NCI-H2081 treated with DMSO at 0.1 percent for 48 hours (cell line): ENCODE measurements at regions not wholly inside any gene's neighbourhood (a gene's known extent, or its start where the extent isn't known, plus 50 kb on each side); places are given as distances from the start of the nearest gene placed in this dataset.
"Not testable (repeated sequence)": the region's sequence is repeated elsewhere in the genome, so short reads cannot be mapped to it uniquely, and the experiment has no call there.

ENCODE experiments used
- DNase-seq: peaks from one replicate; lab custom pipeline; 2025; lab: John Stamatoyannopoulos, UW

DNA sequence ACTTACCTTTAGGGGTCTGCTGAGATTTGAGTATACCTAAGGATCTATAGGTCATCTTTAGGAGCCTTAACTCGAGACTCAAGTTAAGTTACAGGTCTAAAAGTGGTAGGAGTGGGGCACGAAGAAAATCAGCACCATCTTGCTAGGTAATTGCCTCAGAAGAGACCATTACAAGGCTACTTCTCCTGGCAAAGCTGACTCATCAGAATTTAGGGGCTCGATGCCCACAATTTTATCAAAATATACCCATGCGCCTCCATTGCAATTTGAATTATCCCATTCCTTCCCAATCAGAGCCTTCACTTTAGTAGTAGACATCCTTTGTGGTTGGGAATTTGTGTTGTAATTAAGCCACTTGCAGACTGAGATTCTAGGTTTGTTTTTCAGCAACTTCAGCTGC, 1994.3 kb downstream of the MRPL39 start:
- no peak for DNase-seq

DNA sequence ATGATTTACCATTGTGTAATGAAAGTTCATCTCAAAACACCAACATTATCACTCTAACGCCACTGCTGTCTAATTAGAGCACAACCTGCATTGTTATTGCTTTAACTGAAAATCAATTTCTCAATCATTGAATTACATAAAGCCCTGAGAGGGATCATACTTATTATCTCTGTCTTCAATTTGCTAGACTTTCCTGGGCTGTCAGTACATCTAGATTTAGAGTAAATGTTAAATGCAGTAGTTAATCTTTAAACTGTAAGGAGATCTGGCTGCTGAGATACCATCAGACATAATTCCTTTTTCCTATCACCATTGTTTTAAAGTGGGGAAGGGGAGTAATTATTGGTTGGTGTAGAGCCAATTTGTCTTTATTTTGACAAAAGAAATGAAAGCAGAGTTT, 1995.1 kb downstream of the MRPL39 start:
- no peak for DNase-seq

DNA sequence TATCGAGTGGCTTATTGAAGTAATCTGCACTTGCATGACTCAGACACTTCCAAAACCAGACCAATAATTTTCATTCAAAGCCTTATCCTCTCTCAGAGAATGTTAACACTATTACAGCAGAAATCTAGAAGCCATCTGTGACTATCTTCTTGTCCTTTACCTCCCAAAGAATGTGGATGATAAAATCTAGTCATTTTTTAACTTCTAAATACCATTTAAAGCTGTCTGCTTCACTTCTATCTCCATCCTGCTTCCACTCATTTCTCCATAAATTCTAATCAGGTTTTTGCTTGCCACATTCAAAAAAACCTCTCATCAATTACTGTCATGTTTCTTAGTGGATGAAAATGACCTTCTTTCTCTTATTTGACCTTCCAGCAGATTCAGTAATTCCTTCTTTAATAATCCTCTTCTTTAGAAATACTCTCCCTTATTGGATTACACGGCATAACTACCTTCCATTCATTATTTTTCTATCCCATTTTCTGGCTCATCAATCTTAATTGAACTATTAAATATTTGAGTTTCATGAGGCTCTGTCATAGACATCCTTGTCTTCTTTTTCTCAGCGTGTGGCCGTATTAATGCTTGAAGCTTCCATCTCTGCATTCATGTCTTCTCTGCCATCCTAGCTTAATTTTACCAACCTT, 1999.4 kb downstream of the MRPL39 start:
- no peak for DNase-seq

DNA sequence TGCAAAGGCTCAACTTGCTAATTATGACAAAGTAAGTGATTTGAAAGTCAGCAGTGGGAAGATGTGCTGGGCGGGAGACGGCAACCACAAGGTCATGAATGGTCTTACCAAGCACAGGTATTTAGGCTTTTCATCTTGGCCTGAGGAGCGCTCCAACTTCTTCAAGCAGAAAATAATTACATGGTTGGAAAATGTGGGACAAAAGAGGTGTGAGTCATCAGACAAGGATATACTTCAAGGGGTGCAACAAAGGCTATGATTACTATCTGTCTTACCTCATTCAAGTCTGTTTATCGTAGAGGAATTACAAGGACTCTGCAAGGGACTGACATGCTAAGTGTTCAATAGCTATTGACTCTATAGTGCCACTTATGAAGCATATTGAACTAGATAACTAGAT, 2005.7 kb downstream of the MRPL39 start:
- DNase-seq = no peak

DNA sequence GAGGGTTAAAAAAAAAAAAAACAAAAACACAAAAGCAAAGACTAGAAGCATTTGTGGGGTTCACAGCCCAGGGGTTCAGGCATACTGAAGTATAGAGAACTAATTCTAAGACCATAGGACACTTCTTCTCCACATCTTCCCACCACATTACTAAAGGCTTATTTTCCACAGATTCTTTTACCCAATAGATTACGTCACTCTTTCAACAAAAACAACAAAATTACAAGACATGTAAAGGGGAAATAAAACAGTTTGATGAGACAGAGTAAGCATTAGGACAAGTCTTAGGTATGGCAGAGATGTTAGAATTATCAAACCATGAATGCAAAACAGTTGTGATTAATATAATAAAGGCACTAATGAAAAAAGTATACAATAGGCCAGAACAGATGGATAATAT, 2013.7 kb downstream of the MRPL39 start:
- no peak for DNase-seq

DNA sequence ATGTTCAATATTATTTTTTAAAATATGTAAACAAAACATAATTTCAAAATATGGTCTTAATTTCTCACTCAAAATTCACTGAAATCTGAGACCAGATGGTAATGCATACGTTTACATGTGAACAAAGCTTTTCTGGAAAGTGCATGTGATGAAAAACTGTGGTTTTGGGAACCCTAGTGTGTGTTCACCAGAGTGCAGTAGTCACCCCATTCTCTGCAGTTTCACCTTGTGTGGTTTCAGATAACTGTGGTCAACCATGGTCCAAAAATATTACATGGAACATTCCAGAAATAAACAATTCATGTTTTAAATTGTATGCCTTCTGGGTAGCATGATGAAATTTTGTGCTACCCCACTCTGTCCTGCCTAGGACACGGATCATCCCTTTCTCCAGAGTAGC, 2021.9 kb downstream of the MRPL39 start:
- DNase-seq = no peak

DNA sequence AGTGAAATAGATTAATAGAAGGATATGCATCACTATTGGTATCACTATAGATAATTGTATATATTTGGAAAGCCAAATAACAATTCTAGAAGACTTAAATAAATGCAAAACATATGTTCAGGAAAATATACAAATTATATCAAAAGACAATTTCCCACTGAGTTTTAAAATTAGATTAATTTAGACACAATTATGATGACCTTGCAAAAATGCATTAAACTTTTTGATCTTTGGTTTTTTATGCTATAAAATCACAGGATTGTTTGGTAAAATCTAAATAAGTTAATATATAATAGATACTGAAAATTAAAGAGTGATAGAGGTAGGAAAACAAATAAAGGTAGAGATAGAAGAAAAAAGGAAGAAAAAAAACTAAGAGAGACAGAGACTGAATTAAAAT, 2027.7 kb downstream of the MRPL39 start:
- DNase-seq = no peak

DNA sequence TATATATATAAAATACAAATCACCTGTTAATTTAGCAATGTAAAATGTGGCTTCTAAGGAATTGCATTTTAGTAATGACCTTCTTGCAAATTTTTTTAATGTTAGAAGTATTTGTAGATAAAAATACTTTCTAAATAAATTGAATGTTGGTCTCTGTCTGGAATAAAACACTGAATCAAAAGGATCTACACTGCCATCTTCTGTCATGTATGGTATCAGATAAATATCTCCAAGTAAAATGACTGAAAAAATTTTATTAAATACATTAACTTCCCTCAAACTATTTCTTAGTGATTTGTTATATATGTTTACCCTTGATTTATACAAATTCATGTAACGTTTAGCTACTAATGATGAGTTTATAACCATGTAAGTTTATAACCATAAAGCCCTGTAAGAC, 2029.3 kb downstream of the MRPL39 start:
- DNase-seq = no peak

DNA sequence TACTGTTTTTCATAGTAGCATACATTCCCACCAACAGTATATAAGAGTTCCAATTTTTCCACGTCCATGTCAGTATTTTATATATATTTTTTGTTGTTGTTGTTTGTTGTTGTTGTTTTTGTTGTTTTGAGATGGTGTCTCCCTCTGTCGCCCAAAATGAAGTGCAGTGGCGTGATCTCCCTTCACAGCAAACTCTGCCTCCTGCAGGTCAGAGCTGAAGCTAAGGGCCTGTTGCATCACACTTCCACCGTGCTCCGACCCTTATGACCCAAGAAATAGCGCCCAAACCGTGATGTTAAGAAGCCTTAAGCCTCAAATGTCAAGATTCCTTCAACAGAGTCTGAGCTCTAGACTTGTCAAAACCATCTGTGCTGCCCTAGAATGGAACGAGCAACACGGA, 2032.3 kb downstream of the MRPL39 start:
- DNase-seq = no peak

DNA sequence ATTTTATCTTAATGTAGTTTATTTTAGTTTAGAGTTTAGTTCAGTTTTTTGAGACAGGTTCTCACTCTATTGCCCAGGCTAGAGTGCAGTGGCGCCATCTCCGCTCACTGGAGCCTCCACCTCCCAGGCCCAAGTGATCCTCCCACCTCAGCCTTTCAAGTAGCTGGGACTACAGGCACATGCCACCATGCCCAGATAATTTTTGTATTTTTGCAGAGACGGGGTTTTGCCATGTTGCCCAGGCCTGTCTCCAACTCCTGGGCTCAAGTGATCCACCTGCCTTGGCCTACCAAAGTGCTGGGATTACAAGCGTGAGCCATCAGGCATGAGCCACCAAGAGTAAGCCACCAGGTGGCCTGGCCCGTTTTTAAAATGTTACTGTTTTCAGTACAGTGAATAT, 2058.4 kb downstream of the MRPL39 start:
- not testable (repeated sequence) for DNase-seq

DNA sequence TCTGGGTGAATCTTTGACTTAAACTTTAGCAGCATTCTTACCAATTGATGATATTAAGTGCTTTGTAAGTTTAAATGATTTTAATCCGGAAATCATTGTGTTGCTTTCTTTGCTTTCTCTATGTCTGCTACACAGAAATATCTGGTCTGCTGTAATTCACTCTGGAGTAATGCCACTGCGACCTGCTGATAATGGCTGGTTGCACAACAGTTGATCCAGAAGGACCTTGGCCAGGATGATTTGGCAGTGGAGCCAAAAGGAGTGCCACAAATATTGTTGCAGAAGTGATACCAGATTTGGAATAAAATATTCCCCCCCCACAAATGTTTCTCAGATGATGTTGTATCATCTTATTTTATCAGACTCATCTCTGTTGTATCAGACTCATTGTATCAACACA, 2063.9 kb downstream of the MRPL39 start:
- no peak for DNase-seq

DNA sequence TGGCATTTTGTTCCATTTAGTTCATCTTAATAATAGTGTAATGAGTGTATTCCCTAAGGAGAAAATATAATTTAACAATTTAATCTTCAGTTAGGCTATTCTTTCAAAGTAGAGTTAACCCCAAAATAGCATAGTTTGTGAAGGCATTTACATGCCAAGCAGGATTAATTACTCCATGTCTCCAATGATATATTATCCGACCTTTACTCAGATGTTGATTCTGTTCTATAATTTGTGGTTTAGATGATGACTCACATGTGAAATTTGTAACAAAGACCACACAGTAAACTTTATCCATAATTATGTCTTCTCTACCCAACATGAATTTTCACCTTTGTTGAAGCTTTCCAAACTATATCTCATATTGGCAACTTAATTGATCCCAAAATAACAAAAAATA, 2065.2 kb downstream of the MRPL39 start:
- DNase-seq = no peak

DNA sequence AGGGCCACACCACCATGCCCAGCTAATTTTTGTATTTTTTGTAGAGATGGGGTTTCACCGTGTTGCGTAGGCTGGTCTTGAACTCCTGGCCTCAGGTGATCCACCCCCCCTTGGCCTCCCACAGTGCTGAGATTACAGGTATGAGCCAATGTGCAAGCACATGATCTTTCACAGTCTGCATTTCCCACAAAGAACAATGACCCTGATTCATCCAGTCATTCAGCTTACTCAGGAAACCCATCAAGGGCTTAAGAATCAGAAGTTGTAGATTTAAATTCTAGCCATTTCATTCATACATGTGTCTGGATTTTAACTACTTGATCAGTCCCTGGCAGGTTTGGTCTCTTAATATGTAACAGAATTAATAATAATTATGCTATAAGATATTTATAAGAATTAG, 2065.7 kb downstream of the MRPL39 start:
- DNase-seq = no peak

DNA sequence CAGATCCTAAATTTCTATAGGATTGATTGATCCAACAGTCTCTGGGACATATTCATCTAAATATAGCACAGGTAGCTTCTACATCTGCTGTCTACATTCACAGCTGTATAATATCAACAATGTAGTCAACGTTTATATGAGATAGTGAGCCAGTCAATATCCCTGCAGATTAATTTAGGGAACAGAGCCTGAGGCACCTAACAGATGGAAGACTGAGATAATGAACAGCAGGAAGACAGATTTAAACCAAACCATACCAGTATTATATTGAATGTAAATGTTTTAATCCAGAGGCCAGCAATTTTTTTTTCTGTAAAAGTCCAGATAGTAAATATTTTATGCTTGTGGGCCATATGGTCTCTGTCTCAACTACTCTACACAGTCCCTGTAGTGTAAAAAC, 2072.4 kb downstream of the MRPL39 start:
- no peak for DNase-seq

DNA sequence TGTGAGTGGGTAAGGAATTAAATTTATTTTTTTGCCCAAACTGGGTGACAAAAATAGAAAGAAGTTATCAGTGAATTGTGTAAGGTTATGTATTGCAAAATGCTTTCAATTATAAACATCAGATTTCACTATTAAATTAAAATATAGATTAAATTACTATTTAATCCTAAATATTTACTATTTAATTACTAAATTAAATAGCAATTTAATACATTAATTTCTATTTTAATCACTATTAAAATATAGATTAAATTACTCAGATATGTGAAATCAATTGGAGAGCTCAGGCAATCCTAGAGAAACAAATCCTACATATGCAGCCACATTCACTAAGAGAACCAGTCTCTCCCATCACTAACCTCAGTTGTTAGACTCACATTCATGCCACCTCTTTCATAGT, 2075.8 kb downstream of the MRPL39 start:
- no peak for DNase-seq

DNA sequence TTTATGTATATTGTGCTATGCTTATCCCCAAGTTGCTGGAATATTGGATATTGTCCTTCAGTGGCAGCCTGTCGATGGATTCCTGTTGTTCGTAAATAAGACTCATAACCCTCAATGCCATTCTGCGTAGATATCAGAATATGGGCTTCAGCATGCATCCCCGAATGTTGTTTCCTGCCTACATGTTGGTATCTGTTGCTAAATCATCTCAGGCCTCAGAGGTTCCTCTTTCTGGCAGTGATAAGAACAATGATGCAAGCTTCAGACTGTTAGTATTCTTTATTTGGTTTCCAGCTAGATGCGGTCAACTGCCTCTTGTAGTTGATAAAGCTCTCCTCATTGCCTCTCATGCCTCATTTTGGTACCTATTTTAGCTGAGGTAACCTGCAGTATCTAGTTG, 2082.6 kb downstream of the MRPL39 start:
- no peak for DNase-seq

DNA sequence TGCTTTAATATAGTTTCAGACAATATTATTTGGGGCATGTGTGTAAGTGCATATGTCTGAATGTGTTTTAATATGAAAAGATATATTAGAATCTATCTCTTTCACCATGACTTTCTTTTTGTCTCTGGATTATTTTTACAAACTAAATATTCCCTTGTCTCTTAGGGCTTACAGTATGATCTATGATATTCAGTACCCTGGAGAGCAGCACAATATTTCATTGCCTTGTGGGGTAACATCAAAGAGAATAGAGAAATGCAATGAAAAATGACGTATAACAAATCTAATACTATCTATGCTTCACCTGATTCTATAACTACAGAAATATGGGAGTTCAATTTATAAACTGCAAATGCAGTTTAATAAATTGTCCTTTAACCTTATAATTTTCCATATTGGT, 2084.5 kb downstream of the MRPL39 start:
- no peak for DNase-seq

DNA sequence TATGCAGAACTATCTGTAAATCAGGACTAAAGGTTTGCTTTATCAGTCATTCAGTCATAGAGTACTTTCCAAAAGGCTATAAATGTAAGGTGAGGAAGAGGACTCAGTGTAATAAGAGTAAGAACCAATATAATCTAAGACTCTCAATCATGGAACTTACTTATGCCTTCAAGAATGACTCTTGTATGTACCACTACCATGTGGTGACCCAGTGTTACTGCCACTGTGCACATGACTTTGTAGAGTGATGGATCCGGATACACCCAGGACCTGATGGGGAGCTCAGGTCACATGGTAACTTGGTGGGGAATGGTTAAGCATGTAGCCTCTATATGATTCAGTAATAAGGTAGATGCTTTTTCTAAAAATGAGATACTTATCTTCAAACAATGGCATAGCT, 2099.8 kb downstream of the MRPL39 start:
- DNase-seq = no peak

DNA sequence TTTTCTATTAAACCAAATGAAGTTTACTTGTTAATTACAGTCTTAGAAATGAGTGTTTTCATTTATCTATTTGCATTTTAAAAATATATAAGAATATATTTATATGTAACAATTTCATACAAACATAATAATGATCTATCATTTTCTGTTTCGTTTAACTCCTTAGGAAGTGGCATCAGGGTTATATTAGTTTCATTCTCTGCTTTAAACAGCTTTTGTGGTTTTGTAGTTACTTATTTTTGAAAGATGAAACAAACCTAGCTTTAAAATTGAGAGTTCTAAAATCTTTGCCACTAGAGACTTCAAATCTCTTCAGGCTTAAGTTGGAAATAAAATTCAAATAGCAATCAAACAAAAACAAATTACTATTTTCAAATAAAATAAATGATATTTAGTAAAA, 2110.6 kb downstream of the MRPL39 start:
- no peak for DNase-seq

DNA sequence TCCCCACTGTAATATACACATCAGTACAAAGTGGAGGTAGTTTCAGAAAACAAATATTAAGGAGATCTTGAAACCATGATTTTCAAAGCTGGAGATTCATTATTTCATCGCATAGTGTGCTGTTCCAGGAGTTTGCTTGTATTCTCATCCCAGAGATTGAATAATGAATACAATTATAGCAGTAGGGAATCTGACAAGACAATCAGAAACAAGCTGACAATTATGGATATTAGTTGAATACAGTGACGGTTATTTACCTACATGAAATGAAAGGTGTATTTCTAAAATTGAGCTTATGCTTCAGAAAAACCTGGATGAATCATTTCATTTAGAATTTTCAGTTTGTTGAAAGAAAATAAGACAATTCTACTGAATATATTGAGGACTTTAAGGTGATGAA, 2119.0 kb downstream of the MRPL39 start:
- DNase-seq = peak; percentile 74

DNA sequence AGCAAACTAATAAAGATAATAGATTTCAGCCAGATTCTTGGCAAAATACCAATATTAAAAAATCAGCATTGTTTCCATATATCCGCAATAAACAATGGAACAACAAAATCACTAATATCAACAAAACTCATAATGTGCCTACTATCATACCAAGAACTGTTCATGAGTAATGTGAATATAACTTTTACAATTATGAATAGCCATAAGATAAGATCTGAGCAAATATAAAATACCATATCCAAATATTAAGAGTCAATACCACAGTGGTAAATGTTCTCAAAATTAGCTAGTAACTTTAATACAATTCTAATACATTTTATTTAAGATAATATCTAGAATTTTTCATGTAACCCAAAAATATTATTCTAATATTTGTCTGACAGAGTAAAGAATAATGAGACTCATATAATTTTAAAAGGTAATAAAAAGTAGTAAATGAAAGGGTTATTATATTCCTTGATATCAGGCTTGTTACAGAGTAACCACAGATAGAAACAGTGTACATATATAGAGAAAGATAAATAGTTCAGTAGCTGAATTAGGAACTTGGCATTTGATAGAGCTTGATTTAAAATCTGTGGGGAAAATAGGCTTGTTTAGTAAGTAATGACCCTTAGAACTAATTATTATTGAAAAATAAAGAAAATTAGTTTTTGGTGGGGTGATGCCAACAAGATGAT, 2126.6 kb downstream of the MRPL39 start:
- DNase-seq = no peak

DNA sequence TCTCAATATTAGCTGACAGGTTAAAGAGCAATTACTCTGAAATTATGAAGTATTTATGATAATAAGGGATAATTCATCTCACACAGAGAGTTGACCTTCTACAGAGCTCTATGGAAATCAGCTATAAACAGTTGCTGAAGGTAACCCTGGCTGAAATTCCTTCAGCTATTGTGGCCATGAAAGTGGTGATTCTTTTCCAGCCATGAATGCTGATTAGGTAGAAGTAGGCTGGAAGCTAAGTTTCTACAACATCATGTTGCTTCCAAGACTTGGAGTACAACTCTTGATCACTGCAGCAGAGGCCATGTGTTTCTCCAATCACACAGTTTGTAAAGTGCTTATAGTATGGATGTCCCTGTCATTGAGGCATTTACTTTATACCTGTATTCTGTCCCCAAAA, 2128.9 kb downstream of the MRPL39 start:
- no peak for DNase-seq

DNA sequence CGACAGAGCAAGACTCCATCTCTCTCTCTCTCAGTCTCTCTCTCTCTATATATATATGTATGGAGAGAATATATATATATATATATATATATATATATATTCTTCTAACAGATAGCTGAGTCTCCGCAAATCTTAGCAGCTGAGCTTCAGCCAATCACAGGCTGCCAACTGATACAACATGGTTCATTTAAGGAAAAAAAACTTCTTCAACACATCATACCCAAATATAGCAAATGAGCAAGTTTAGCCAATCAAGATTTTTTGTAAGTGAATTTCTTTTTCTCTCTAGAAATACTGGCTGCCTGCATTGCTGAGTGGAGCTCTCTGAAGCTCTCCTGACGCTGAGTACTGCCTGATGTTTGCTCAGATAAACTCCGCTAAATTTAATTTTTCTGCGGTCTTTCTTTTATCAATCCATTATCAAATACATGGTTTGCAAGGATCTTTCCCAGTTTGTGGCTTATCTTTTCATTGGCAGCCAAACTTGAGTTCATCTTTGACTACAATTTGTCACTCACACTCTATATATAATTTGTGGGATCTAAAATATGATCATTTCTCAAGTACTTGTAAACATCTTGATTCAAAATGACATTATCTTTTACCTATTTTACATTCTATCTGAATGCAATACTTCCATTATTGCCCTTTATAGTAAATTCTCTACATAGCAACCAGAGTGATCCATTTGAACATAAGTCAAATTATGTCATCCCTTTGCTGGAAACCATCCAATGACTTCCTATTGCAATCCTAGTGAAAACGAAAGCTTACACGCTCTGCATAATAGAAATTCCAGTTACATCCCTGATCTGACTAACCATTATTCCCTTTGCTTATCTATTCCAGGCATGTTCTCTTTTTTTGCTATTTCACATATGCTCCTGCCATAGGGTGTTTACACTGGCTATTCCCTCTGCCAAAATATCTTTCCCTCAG, 2131.7 kb downstream of the MRPL39 start:
- DNase-seq = no peak
